GM18520 (cell line): ENCODE measurements at regions not wholly inside any gene's neighbourhood (a gene's known extent, or its start where the extent isn't known, plus 50 kb on each side); places are given as distances from the start of the nearest gene placed in this dataset.

Experiments
- ATAC-seq: cut with Tn5 transposase; IDR thresholded peaks from one replicate; pipeline ENCODE4 v1.9.1; 2021; ENCODE audit not compliant: unreplicated experiment

- ATAC-seq: no peak
These were observed 79.9 kb upstream of the SYT13 start for GRCh38 chr11:45365961-45366618.

GRCh38 chr11:45362636-45363035, 76.5 kb upstream of the SYT13 start:
- no peak for ATAC-seq

- ATAC-seq: no peak
These were observed 75.4 kb upstream of the SYT13 start for GRCh38 chr11:45361551-45361950.

GRCh38 chr11:45355706-45356041, 69.5 kb upstream of the SYT13 start:
- no peak for ATAC-seq

GRCh38 chr11:45354976-45355705, 69.0 kb upstream of the SYT13 start:
- ATAC-seq: peak; percentile 83

- no peak for ATAC-seq
These were observed 62.6 kb upstream of the SYT13 start for GRCh38 chr11:45348729-45349128.

GRCh38 chr11:45347348-45348082, 61.4 kb upstream of the SYT13 start:
- no peak for ATAC-seq

GRCh38 chr11:45345491-45345890, 59.4 kb upstream of the SYT13 start:
- no peak for ATAC-seq

GRCh38 chr11:45344028-45344427, 57.9 kb upstream of the SYT13 start:
- no peak for ATAC-seq

GRCh38 chr11:45343444-45343843, 57.3 kb upstream of the SYT13 start:
- no peak for ATAC-seq

GRCh38 chr11:45341372-45341771, 55.2 kb upstream of the SYT13 start:
- ATAC-seq: no peak

- ATAC-seq: peak; percentile 82
These were observed 53.8 kb upstream of the SYT13 start for GRCh38 chr11:45339729-45340519.

- ATAC-seq: no peak
These were observed 51.6 kb upstream of the SYT13 start for GRCh38 chr11:45337583-45338360.

- ATAC-seq: no peak
These were observed 50.0 kb upstream of the SYT13 start for GRCh38 chr11:45336136-45336535.
